ENCODE measurements at regions not wholly inside any gene's neighbourhood (a gene's known extent, or its start where the extent isn't known, plus 50 kb on each side); places are given as distances from the start of the nearest gene placed in this dataset.

DNA sequence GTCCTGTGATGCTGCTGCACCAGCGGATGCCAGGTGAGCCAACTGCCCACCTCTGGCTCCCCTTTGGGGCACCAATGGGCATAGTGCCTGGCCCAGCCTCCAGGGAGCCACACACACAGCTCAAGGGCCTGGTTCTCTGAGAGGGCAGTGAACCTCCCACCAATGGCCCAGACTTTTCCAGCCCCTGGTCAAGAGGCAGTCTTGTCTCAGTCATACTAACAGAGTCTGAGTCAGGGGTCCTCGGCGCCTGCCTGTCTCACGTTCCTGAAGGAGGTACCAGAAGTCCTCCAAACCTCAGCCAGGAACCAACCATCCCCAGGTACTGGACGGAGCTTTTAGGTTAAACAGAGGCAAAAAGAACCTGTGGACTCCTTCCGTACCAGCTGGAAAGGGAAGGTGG is 121.1 kb downstream of the C5orf15 start:
- no peak for ATAC-seq
- peaks cover 22% of the 10 kb centered on the region for H3K27me3 ChIP-seq
- TF ChIP-seq POLR2AphosphoS5 (IDR thresholded peaks at IDR 0.05) (no peak), EP300 (IDR thresholded peaks at IDR 0.05) (no peak)
- H3K4me1 ChIP-seq: no peaks in the 10 kb centered on the region
- no peak overlapping the region for H3K4me3 ChIP-seq
- no CpG with 5 or more reads among the region's 6 CpGs for WGBS, 2 donors (ENCODE audit: low coverage in 1 of 2)
- no peaks in the 10 kb centered on the region for H3K36me3 ChIP-seq
- no peaks in the 10 kb centered on the region for H3K9me3 ChIP-seq
- no peak overlapping the region for H3K27ac ChIP-seq

DNA sequence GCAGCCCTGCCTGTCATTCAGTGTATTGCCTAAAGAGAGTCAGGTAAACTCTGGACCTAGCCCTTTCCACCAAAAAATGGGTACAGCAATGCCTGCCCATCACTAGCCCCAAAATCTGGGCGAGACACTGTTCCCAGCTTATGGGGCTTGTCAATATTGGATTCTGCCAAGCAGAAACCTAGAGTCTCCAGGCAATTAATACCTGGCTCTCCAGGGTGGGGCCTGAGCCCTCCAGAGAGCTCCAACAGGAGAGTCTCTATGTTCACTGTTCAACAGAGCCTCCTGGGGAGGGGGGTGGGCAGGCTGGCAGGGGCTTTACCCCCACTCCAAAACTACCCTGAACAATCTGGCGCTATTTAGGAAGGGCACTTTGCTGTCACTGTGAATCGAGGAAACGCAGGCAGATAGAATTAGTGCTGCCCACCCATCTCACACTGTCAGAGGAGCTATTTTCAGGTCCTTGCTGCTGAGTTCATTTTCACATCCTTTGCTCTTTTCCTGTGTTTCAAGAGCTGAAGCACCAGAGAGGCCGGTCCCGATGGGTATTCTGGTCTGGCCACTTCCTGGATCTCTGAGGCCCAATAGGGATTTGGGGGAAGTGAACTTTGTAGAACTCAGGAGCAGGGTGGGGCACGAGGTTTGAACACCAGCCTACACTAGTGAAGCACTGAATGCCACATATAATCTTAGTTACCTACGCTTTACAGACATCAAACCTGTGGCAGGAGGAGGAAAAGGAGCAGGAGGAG is 121.8 kb downstream of the C5orf15 start:
- Histone ChIP-seq H3K27ac (no peak overlapping the region), H3K36me3 (no peaks in the 10 kb centered on the region), H3K4me3 (no peak overlapping the region), H3K27me3 (peaks cover 22% of the 10 kb centered on the region), H3K4me1 (no peaks in the 10 kb centered on the region), H3K9me3 (no peaks in the 10 kb centered on the region)
- 59 to 100% methylated on average over 1 to 6 of the region's 8 CpGs for WGBS, 2 donors (ENCODE audit: low coverage in 1 of 2)
- no peak for ATAC-seq
- TF ChIP-seq POLR2A (IDR thresholded peaks at IDR 0.05): no peak
- no peak for TF ChIP-seq EP300 (IDR thresholded peaks at IDR 0.05)
- TF ChIP-seq POLR2AphosphoS5 (IDR thresholded peaks at IDR 0.05): no peak
- TF ChIP-seq CTCF (IDR thresholded peaks at IDR 0.05): no peak

DNA sequence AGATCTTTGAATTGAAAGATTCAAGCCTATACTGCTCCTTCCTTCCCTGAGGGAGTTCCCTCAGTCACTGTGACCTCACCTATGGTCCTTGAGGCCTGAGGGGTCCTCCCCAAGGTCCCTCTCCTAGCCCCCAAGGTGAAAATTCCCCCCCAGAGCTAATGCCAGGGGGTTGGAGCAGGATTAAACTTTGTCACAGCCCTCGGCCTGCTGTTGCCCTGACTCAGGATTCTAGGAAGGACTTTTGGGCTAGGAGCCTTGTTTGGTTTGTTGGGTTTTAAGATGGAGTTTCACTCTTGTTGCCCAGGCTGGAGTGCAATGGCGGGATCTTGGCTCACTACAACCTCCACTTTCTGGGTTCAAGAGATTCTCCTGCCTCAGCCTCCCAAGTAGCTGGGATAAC is 123.2 kb downstream of the C5orf15 start:
- ATAC-seq: no peak
- no CpG with 5 or more reads among the region's 2 CpGs for WGBS, 2 donors (ENCODE audit: low coverage in 1 of 2)
- H3K4me3 ChIP-seq: no peak overlapping the region

DNA sequence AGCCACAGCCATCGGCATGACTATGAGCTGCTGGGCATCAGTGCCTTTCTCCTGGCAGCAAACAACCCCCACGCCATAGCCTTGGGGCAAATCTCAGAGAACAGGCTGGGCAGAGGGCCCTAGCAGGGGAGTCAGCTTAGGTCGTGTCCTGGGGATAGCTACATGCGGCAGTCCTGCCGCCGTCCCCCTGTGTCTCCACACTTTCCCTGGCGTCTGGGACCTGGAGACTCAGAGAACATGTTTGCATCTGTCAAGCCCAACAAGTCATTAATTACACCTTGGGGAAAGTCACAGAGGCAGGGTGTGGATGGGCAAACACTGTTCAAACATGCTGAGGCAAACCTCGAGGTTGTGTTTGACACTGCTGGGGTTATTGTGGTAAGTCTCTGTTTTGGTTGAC is 123.6 kb downstream of the C5orf15 start:
- no peak for TF ChIP-seq EP300 (IDR thresholded peaks at IDR 0.05)
- peaks cover 22% of the 10 kb centered on the region for H3K27me3 ChIP-seq
- H3K9me3 ChIP-seq: no peaks in the 10 kb centered on the region
- ATAC-seq: no peak
- no peaks in the 10 kb centered on the region for H3K36me3 ChIP-seq
- H3K4me3 ChIP-seq: no peak overlapping the region
- no peak overlapping the region for H3K27ac ChIP-seq
- 67 to 70% methylated on average over 2 to 6 of the region's 8 CpGs for WGBS, 2 donors (ENCODE audit: low coverage in 1 of 2)
- no peaks in the 10 kb centered on the region for H3K4me1 ChIP-seq

More for the DNA sequence above, 123.2 kb downstream of the C5orf15 start:
- Histone ChIP-seq H3K36me3 (no peaks in the 10 kb centered on the region), H3K9me3 (no peaks in the 10 kb centered on the region), H3K27me3 (peaks cover 22% of the 10 kb centered on the region), H3K27ac (no peak overlapping the region), H3K4me1 (no peaks in the 10 kb centered on the region)
- TF ChIP-seq CTCF (IDR thresholded peaks at IDR 0.05) (no peak), POLR2AphosphoS5 (IDR thresholded peaks at IDR 0.05) (no peak), EP300 (IDR thresholded peaks at IDR 0.05) (no peak)

DNA sequence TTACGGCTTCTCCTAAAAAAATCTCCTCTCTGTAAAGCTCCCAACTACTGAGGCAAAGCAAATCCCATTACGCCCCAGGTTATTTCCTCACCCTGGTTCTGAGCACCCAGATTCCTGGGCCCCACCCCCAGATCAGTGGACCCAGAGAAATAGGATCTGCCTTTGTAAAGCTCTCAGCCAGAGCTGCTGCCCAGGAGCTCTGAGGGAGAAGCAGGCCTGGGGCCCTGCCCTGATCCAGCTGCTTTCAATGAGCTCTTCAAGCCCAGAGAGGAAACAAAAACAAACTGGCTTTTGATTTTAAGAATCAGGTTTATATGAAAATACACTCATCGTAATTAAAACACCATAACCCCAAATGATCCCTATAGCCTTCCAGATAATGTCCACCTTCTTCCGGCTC is 124.5 kb downstream of the C5orf15 start:
- ATAC-seq: no peak
- 69 to 85% methylated on average over 3 of the region's 4 CpGs for WGBS, 2 donors (ENCODE audit: low coverage in 1 of 2)

More for the DNA sequence above, 124.5 kb downstream of the C5orf15 start:
- no peak for TF ChIP-seq CTCF (IDR thresholded peaks at IDR 0.05)
- Histone ChIP-seq H3K9me3 (no peaks in the 10 kb centered on the region), H3K4me3 (no peak overlapping the region), H3K27me3 (peaks cover 20% of the 10 kb centered on the region), H3K4me1 (no peaks in the 10 kb centered on the region), H3K36me3 (no peaks in the 10 kb centered on the region), H3K27ac (no peak overlapping the region)

Measured in gastroesophageal sphincter (tissue), 4 donors.